ENCODE measurements at regions not wholly inside any gene's neighbourhood (a gene's known extent, or its start where the extent isn't known, plus 50 kb on each side); places are given as distances from the start of the nearest gene placed in this dataset.

DNA sequence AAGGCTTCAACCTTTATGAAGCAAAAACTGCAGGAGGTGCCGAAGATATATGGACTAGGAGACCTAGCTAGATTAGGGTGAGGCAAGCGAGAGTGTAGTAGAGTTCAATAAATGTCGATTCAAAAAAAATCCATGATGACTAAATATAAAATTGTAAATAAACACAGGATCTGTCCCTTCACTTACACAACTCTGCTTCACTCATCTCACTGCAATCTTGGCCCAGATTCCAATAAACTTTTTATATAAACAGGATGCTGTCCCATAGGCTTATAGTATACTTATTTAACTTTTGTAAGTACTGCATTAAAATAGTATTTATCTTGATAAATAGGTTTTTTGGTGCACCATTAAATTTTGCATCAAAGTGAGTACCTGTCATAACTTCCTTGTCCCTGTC, 648.4 kb upstream of the NRSN1 start:
- H3K4me1 ChIP-seq (ENCODE audit: insufficient read depth, low read length): no peaks in the 10 kb centered on the region
- H3K36me3 ChIP-seq (ENCODE audit: insufficient read depth, low read length): no peaks in the 10 kb centered on the region
- H4K20me1 ChIP-seq (ENCODE audit: insufficient read depth, low read length): no peaks in the 10 kb centered on the region
- TF ChIP-seq, protein P1, sequence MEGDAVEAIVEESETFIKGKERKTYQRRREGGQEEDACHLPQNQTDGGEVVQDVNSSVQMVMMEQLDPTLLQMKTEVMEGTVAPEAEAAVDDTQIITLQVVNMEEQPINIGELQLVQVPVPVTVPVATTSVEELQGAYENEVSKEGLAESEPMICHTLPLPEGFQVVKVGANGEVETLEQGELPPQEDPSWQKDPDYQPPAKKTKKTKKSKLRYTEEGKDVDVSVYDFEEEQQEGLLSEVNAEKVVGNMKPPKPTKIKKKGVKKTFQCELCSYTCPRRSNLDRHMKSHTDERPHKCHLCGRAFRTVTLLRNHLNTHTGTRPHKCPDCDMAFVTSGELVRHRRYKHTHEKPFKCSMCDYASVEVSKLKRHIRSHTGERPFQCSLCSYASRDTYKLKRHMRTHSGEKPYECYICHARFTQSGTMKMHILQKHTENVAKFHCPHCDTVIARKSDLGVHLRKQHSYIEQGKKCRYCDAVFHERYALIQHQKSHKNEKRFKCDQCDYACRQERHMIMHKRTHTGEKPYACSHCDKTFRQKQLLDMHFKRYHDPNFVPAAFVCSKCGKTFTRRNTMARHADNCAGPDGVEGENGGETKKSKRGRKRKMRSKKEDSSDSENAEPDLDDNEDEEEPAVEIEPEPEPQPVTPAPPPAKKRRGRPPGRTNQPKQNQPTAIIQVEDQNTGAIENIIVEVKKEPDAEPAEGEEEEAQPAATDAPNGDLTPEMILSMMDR (IDR thresholded peaks at IDR 0.05; ENCODE audit: extremely low read depth, low read depth, low read length): no peak
- H2AFZ ChIP-seq (ENCODE audit: low read length): no peak overlapping the region
- no peaks in the 10 kb centered on the region for H3K27me3 ChIP-seq (ENCODE audit: insufficient read depth, low read length)
- no peaks in the 10 kb centered on the region for H3K9me3 ChIP-seq (ENCODE audit: low read depth, low read length)
- H3K4me2 ChIP-seq (ENCODE audit: insufficient read depth, low read length): no peak overlapping the region
- no peak overlapping the region for H3K4me3 ChIP-seq (ENCODE audit: insufficient read depth, low read length)
- H3K79me2 ChIP-seq (ENCODE audit: insufficient read depth, low read length): no peaks in the 10 kb centered on the region
- DNase-seq (ENCODE audit: insufficient read length, low spot score, missing footprints): no peak
- no peak overlapping the region for H3K27ac ChIP-seq (ENCODE audit: low read depth, low read length)

DNA sequence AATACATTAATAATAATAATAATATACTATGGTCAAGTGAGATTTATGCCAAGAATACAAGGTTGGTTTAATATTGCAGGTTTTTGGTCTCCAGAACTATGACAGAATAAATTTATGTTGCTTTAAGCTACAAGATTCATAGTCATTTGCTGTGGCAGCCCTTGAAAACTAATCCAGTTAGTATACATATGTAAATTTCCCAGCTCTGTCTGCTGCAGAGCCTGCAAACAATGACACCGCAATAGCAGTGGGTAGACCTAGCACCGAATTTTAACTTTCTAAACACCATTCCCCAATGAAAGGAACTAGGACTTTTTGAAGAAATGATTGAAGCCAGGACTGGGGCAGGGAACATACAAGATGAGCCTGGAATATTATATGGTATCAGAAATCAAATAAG, 647.7 kb upstream of the NRSN1 start:
- no peaks in the 10 kb centered on the region for H3K9me3 ChIP-seq (ENCODE audit: low read depth, low read length)
- no peaks in the 10 kb centered on the region for H3K79me2 ChIP-seq (ENCODE audit: insufficient read depth, low read length)
- no peak overlapping the region for H2AFZ ChIP-seq (ENCODE audit: low read length)
- no peaks in the 10 kb centered on the region for H4K20me1 ChIP-seq (ENCODE audit: insufficient read depth, low read length)
- H3K4me3 ChIP-seq (ENCODE audit: insufficient read depth, low read length): no peak overlapping the region
- H3K27ac ChIP-seq (ENCODE audit: low read depth, low read length): no peak overlapping the region
- no peaks in the 10 kb centered on the region for H3K4me1 ChIP-seq (ENCODE audit: insufficient read depth, low read length)
- no peaks in the 10 kb centered on the region for H3K27me3 ChIP-seq (ENCODE audit: insufficient read depth, low read length)
- H3K36me3 ChIP-seq (ENCODE audit: insufficient read depth, low read length): no peaks in the 10 kb centered on the region
- no peak for DNase-seq (ENCODE audit: insufficient read length, low spot score, missing footprints)
- H3K4me2 ChIP-seq (ENCODE audit: insufficient read depth, low read length): no peak overlapping the region
- TF ChIP-seq, protein P1 (IDR thresholded peaks at IDR 0.05; ENCODE audit: extremely low read depth, low read depth, low read length): no peak

DNA sequence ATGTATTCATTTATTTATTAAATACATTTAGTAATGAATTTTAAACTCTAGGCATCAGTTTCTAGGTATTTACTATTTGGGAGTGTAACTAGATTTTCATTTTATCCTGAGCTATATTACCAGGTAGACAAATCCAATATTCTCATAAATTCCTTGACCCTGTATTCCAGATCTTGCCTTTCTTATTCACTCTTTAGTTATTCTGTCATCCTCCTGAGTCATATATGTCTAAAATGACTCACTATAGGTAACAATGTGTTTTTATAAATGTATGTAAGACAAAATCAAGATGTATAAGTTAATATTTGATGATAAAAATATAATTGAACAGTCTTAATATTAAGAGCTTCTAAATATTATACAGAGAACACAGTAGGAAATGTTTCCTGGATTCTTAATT, 642.1 kb upstream of the NRSN1 start:
- no peak for DNase-seq (ENCODE audit: insufficient read length, low spot score, missing footprints)

DNA sequence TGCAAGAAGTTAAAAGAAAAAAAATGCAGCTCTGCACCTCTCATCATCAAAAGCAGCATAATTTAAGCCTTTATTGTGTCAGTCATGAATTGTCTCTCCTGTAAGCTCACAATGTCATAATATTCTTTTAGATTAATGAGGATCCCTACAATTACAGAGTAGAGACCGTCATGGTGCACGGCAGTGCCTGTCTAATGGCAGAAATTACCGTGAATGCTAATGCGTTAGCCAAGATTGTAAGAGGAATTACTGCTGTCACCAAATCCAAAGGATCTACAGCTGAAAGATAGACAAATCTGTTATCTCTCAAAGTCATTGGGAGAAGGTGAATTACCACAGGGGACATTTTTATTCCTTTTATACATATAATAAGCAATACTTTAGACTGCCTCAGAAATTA, 631.6 kb upstream of the NRSN1 start:
- H3K27me3 ChIP-seq (ENCODE audit: insufficient read depth, low read length): no peaks in the 10 kb centered on the region
- no peaks in the 10 kb centered on the region for H3K36me3 ChIP-seq (ENCODE audit: insufficient read depth, low read length)
- TF ChIP-seq, protein P1 (IDR thresholded peaks at IDR 0.05; ENCODE audit: extremely low read depth, low read depth, low read length): no peak
- H3K4me1 ChIP-seq (ENCODE audit: insufficient read depth, low read length): no peaks in the 10 kb centered on the region
- no peaks in the 10 kb centered on the region for H4K20me1 ChIP-seq (ENCODE audit: insufficient read depth, low read length)
- H3K4me2 ChIP-seq (ENCODE audit: insufficient read depth, low read length): no peak overlapping the region
- no peak overlapping the region for H3K27ac ChIP-seq (ENCODE audit: low read depth, low read length)
- DNase-seq (ENCODE audit: insufficient read length, low spot score, missing footprints): no peak
- H3K4me3 ChIP-seq (ENCODE audit: insufficient read depth, low read length): no peak overlapping the region
- H3K79me2 ChIP-seq (ENCODE audit: insufficient read depth, low read length): no peaks in the 10 kb centered on the region
- no peak overlapping the region for H2AFZ ChIP-seq (ENCODE audit: low read length)
- H3K9me3 ChIP-seq (ENCODE audit: low read depth, low read length): no peaks in the 10 kb centered on the region

More for the DNA sequence above, 642.1 kb upstream of the NRSN1 start:
- H3K27me3 ChIP-seq (ENCODE audit: insufficient read depth, low read length): no peaks in the 10 kb centered on the region
- no peaks in the 10 kb centered on the region for H3K9me3 ChIP-seq (ENCODE audit: low read depth, low read length)
- TF ChIP-seq, protein P1 (IDR thresholded peaks at IDR 0.05; ENCODE audit: extremely low read depth, low read depth, low read length): no peak
- H2AFZ ChIP-seq (ENCODE audit: low read length): no peak overlapping the region
- H3K4me1 ChIP-seq (ENCODE audit: insufficient read depth, low read length): no peaks in the 10 kb centered on the region
- no peaks in the 10 kb centered on the region for H3K36me3 ChIP-seq (ENCODE audit: insufficient read depth, low read length)
- no peaks in the 10 kb centered on the region for H4K20me1 ChIP-seq (ENCODE audit: insufficient read depth, low read length)
- H3K79me2 ChIP-seq (ENCODE audit: insufficient read depth, low read length): no peaks in the 10 kb centered on the region
- H3K4me2 ChIP-seq (ENCODE audit: insufficient read depth, low read length): no peak overlapping the region
- no peak overlapping the region for H3K27ac ChIP-seq (ENCODE audit: low read depth, low read length)
- no peak overlapping the region for H3K4me3 ChIP-seq (ENCODE audit: insufficient read depth, low read length)

Measured in osteoblast (primary cell).